Neuronal stem cell (in vitro differentiated cells): ENCODE measurements at regions not wholly inside any gene's neighbourhood (a gene's known extent, or its start where the extent isn't known, plus 50 kb on each side); places are given as distances from the start of the nearest gene placed in this dataset.
"Not testable (repeated sequence)": the region's sequence is repeated elsewhere in the genome, so short reads cannot be mapped to it uniquely, and the experiment has no call there.

Experiments
- DNase-seq: peaks from one replicate; pipeline ENCODE4 v3.0.0-alpha.2; 2013; ENCODE audit warnings: low spot score
- H2AFZ ChIP-seq: one replicate; pipeline ENCODE4 v1.6.1; 2013; ENCODE audit warnings: mild to moderate bottlenecking, low read length, inconsistent platforms
- H2AK5ac ChIP-seq: 2 replicates; pipeline ENCODE4 v1.6.1; 2013; ENCODE audit warnings: low read depth, mild to moderate bottlenecking, inconsistent platforms, low read length, moderate library complexity, mixed read lengths
- H2BK120ac ChIP-seq: 2 replicates; pipeline ENCODE4 v1.6.1; 2013; ENCODE audit warnings: low read depth, mild to moderate bottlenecking, inconsistent platforms, low read length, moderate library complexity, mixed read lengths
- H2BK12ac ChIP-seq: one replicate; pipeline ENCODE4 v1.6.1; 2013; ENCODE audit warnings: low read length, inconsistent platforms
- H2BK15ac ChIP-seq: 2 replicates; pipeline ENCODE4 v1.6.1; 2013; ENCODE audit warnings: mild to moderate bottlenecking, low read length, inconsistent platforms, mixed read lengths
- H2BK5ac ChIP-seq: one replicate; pipeline ENCODE4 v1.6.1; 2013; ENCODE audit warnings: inconsistent platforms, mild to moderate bottlenecking, low read length, moderate library complexity
- H3K14ac ChIP-seq: one replicate; pipeline ENCODE4 v1.6.1; 2013; ENCODE audit warnings: low read length, inconsistent platforms
- H3K18ac ChIP-seq: 2 replicates; pipeline ENCODE4 v1.6.1; 2013; ENCODE audit warnings: low read length, inconsistent platforms
- H3K23ac ChIP-seq: 2 replicates; pipeline ENCODE4 v1.6.1; 2013; ENCODE audit warnings: low read depth, mild to moderate bottlenecking, mixed read lengths, low read length, inconsistent platforms; ENCODE audit not compliant: poor library complexity
- H3K27ac ChIP-seq: replicated peaks from 3 replicates; pipeline ENCODE4 v1.5.1; 2013; ENCODE audit warnings: low read length, inconsistent platforms
- H3K27me3 ChIP-seq, 3 experiments: 2 replicates each; pipeline ENCODE4 v1.6.1; 2013; ENCODE audit warnings: low read length in 3 of 3, mild to moderate bottlenecking in 2 of 3, inconsistent platforms in 1 of 3, low read depth in 1 of 3, mixed read lengths in 1 of 3, moderate library complexity in 1 of 3; ENCODE audit not compliant: control insufficient read depth in 3 of 3, insufficient read depth in 3 of 3
- H3K36me3 ChIP-seq, 2 donors: replicated peaks in 1 of 2; 2 replicates each; pipeline ENCODE4 v1.6.1; 2013; ENCODE audit warnings: low read length in 2 of 2; ENCODE audit not compliant: control insufficient read depth in 2 of 2, insufficient read depth in 2 of 2
- H3K4ac ChIP-seq: 2 replicates; pipeline ENCODE4 v1.6.1; 2013; ENCODE audit warnings: inconsistent platforms, mild to moderate bottlenecking, low read length, moderate library complexity
- H3K4me1 ChIP-seq, 2 donors: 1 replicate in 1 of 2; 2 replicates in 1 of 2; pipeline ENCODE4 v1.6.1; 2013; ENCODE audit warnings: low read length in 2 of 2, low read depth in 1 of 2; ENCODE audit not compliant: control insufficient read depth in 2 of 2, insufficient read depth in 1 of 2
- H3K4me2 ChIP-seq: one replicate; pipeline ENCODE4 v1.6.1; 2013; ENCODE audit warnings: mild to moderate bottlenecking, low read length, inconsistent platforms; ENCODE audit not compliant: insufficient read depth, poor library complexity, severe bottlenecking
- H3K4me3 ChIP-seq, 2 donors: 2 replicates each; pipeline ENCODE4 v1.5.1; 2013; ENCODE audit warnings: low read length in 2 of 2, mild to moderate bottlenecking in 2 of 2, inconsistent platforms in 1 of 2, moderate library complexity in 1 of 2
- H3K79me1 ChIP-seq: one replicate; pipeline ENCODE4 v1.6.1; 2013; ENCODE audit warnings: low read depth, mild to moderate bottlenecking, inconsistent platforms, low read length, moderate library complexity
- H3K9ac ChIP-seq: one replicate; pipeline ENCODE4 v1.6.1; 2013; ENCODE audit warnings: mild to moderate bottlenecking, low read depth, low read length, inconsistent platforms; ENCODE audit not compliant: poor library complexity
- H3K9me3 ChIP-seq, 2 donors: replicated peaks in 1 of 2; 2 replicates each; pipeline versions ENCODE3 to v1.6.1; 2013; ENCODE audit warnings: low read length in 2 of 2, mild to moderate bottlenecking in 2 of 2, inconsistent platforms in 1 of 2, low read depth in 1 of 2, mixed read lengths in 1 of 2, moderate library complexity in 1 of 2; ENCODE audit not compliant: control insufficient read depth in 2 of 2, insufficient read depth in 1 of 2
- H4K8ac ChIP-seq: one replicate; pipeline ENCODE4 v1.6.1; 2013; ENCODE audit warnings: low read depth, mild to moderate bottlenecking, inconsistent platforms, low read length, moderate library complexity
- H4K91ac ChIP-seq: one replicate; pipeline ENCODE4 v1.6.1; 2013; ENCODE audit warnings: low read length, low read depth, mild to moderate bottlenecking, inconsistent platforms; ENCODE audit not compliant: poor library complexity
- WGBS, 2 donors: extraction: QIAGEN DNeasy Blood & Tissue Kit; methylation state at CpG; one replicate each; pipeline ENCODE4 v1.1.7; 2013; ENCODE audit warnings: missing lambda C conversion rate in 2 of 2, mixed read lengths in 1 of 2; ENCODE audit not compliant: insufficient read length in 2 of 2, insufficient replicate concordance in 1 of 2; ENCODE audit errors: extremely low coverage in 2 of 2; 5-methylcytosine and 5-hydroxymethylcytosine counted together

GRCh38 chr18:14203424-14203823, 71.2 kb upstream of the ZNF519 start:
- H3K4ac ChIP-seq, DNase-seq, H3K9ac ChIP-seq, H2BK5ac ChIP-seq, H3K18ac ChIP-seq, H3K36me3 ChIP-seq, H2BK15ac ChIP-seq, H3K27ac ChIP-seq, H3K4me2 ChIP-seq, H2BK12ac ChIP-seq, H3K79me1 ChIP-seq, H2AFZ ChIP-seq, H3K9me3 ChIP-seq, H3K4me3 ChIP-seq, H2AK5ac ChIP-seq, H3K27me3 ChIP-seq, H3K23ac ChIP-seq, H4K8ac ChIP-seq, H4K91ac ChIP-seq, H3K14ac ChIP-seq, H3K4me1 ChIP-seq, H2BK120ac ChIP-seq: not testable (repeated sequence)
- no CpG with 5 or more reads among the region's 2 CpGs for WGBS, 2 donors

GRCh38 chr18:14190776-14191442, 58.7 kb upstream of the ZNF519 start:
- H3K27ac ChIP-seq, H3K4ac ChIP-seq, DNase-seq, H3K23ac ChIP-seq, H2BK120ac ChIP-seq, H3K4me2 ChIP-seq, H3K4me3 ChIP-seq, H3K14ac ChIP-seq, H3K79me1 ChIP-seq, H2AFZ ChIP-seq, H3K18ac ChIP-seq, H3K9ac ChIP-seq, H2AK5ac ChIP-seq, H3K9me3 ChIP-seq, H2BK12ac ChIP-seq, H3K36me3 ChIP-seq, H2BK5ac ChIP-seq, H4K8ac ChIP-seq, H3K4me1 ChIP-seq, H3K27me3 ChIP-seq, H2BK15ac ChIP-seq, H4K91ac ChIP-seq: not testable (repeated sequence)
- WGBS, 2 donors = no CpG with 5 or more reads among the region's 3 CpGs

GRCh38 chr18:14189858-14190257, 57.6 kb upstream of the ZNF519 start:
- H2BK5ac ChIP-seq = no peak overlapping the region
- H3K36me3 ChIP-seq = no peaks in the 10 kb centered on the region
- DNase-seq = no peak
- H3K18ac ChIP-seq = no peak overlapping the region
- no peak overlapping the region for H3K14ac ChIP-seq
- no peak overlapping the region for H3K9ac ChIP-seq
- no peak overlapping the region for H3K4me3 ChIP-seq
- H3K9me3 ChIP-seq = no peaks in the 10 kb centered on the region
- no peak overlapping the region for H2AFZ ChIP-seq
- no peak overlapping the region for H3K23ac ChIP-seq
- no CpG with 5 or more reads among the region's 1 CpG for WGBS, 2 donors
- no peaks in the 10 kb centered on the region for H3K79me1 ChIP-seq
- H3K4me1 ChIP-seq = no peaks in the 10 kb centered on the region
- no peak overlapping the region for H2BK120ac ChIP-seq
- H2BK12ac ChIP-seq = no peak overlapping the region
- H3K27me3 ChIP-seq = peaks cover 0 to 3% (median 0%) of the 10 kb centered on the region in 3 experiments
- no peak overlapping the region for H4K91ac ChIP-seq
- no peak overlapping the region for H4K8ac ChIP-seq
- no peak overlapping the region for H3K4me2 ChIP-seq
- no peak overlapping the region for H2BK15ac ChIP-seq
- H3K27ac ChIP-seq = no peak overlapping the region
- no peak overlapping the region for H2AK5ac ChIP-seq
- no peak overlapping the region for H3K4ac ChIP-seq

- not testable (repeated sequence) for H2AFZ ChIP-seq, H3K27me3 ChIP-seq, H3K18ac ChIP-seq, H4K8ac ChIP-seq, H3K14ac ChIP-seq, H2BK5ac ChIP-seq, H3K4me1 ChIP-seq, H2BK120ac ChIP-seq, H3K4ac ChIP-seq, H3K36me3 ChIP-seq, H3K4me2 ChIP-seq, H2BK12ac ChIP-seq, H3K79me1 ChIP-seq, H3K23ac ChIP-seq, H3K4me3 ChIP-seq, DNase-seq, H3K9me3 ChIP-seq, H2AK5ac ChIP-seq, H3K27ac ChIP-seq, H2BK15ac ChIP-seq, H4K91ac ChIP-seq, H3K9ac ChIP-seq
- WGBS, 2 donors = no CpG with 5 or more reads among the region's 4 CpGs
These were observed 56.6 kb upstream of the ZNF519 start for GRCh38 chr18:14188751-14189406.
